GM12878 (cell line): ENCODE measurements at regions not wholly inside any gene's neighbourhood (a gene's known extent, or its start where the extent isn't known, plus 50 kb on each side); places are given as distances from the start of the nearest gene placed in this dataset.

ENCODE experiments used
- ATAC-seq: fragments of 200-7000 bp; cut with Tn5 transposase; 3 replicates; pipeline ENCODE4 v1.9.1; 2020; ENCODE audit warnings: mild to moderate bottlenecking, moderate library complexity
- BruUV-seq: library from RNA; stranded (reverse); fragments of 400-500 nt; replicated peaks from 2 replicates; lab custom pipeline; 2021; lab: Mats Ljungman, UMichigan
- CTCF ChIA-PET: fragments of 300-600 bp; sonication (Branson Sonifier 250); formaldehyde crosslinking; extraction: SDS; loops from one replicate; lab custom pipeline; 2021; ENCODE audit warnings: inconsistent platforms; lab: Yijun Ruan, JAX
- POLR2A ChIA-PET: fragments of 350-600 bp; formaldehyde crosslinking; extraction: SDS; loops from one replicate; lab custom pipeline; 2021; ENCODE audit warnings: inconsistent platforms; lab: Charles Lee
- RAD21 ChIA-PET: fragments of 300-600 bp; sonication (Branson Sonifier 250); formaldehyde crosslinking; loops from one replicate; lab custom pipeline; 2023; ENCODE audit warnings: antibody characterized with exemption; ENCODE audit not compliant: unreplicated experiment; lab: Charles Lee
- SMC1A ChIA-PET: fragments of 300-600 bp; sonication (Branson Sonifier 250); formaldehyde crosslinking; loops from one replicate; lab custom pipeline; 2023; ENCODE audit not compliant: unreplicated experiment, uncharacterized antibody; lab: Charles Lee
- DNase-seq: peaks from one replicate; pipeline ENCODE4 v3.0.0-alpha.2; 2011; ENCODE audit warnings: low read depth, low spot score
- FAIRE-seq: peaks from 3 replicates; lab custom pipeline; 2011; peaks lifted over from hg19 to GRCh38; lab: Jason Lieb, UNC
- H2AFZ ChIP-seq: 2 replicates; pipeline ENCODE4 v1.6.0; 2011; ENCODE audit warnings: low read depth, low read length, control low read depth; ENCODE audit not compliant: control insufficient read depth
- H3K27ac ChIP-seq: 2 replicates; pipeline ENCODE4 v1.5.1; 2011; ENCODE audit warnings: control low read depth; ENCODE audit not compliant: control insufficient read depth, insufficient read depth
- H3K27me3 ChIP-seq, 2 experiments: replicated peaks in 1 of 2; 2 replicates each; pipeline versions ENCODE4 v1.6.0 to v1.6.1; 2011; ENCODE audit warnings: low read length in 1 of 2; ENCODE audit not compliant: control insufficient read depth in 2 of 2, insufficient read depth in 2 of 2
- H3K36me3 ChIP-seq, 2 experiments: 2 replicates each; pipeline ENCODE4 v1.5.1; 2011; ENCODE audit warnings: low read length in 1 of 2; ENCODE audit not compliant: control insufficient read depth in 2 of 2, insufficient read depth in 2 of 2
- H3K4me1 ChIP-seq: 2 replicates; pipeline ENCODE4 v1.6.1; 2011; ENCODE audit warnings: mild to moderate bottlenecking, low read length, moderate library complexity, mixed read lengths; ENCODE audit not compliant: control insufficient read depth, insufficient read depth
- H3K4me2 ChIP-seq: 2 replicates; pipeline ENCODE4 v1.6.0; 2011; ENCODE audit warnings: control low read depth; ENCODE audit not compliant: control insufficient read depth, insufficient read depth
- H3K4me3 ChIP-seq: fragments of 200-600 bp; sonication (generic); 2 replicates; pipeline ENCODE4 v1.5.1; 2016
- H3K79me2 ChIP-seq: 2 replicates; pipeline ENCODE4 v1.6.0; 2011; ENCODE audit warnings: low read length; ENCODE audit not compliant: control insufficient read depth, insufficient read depth
- H3K9ac ChIP-seq: 2 replicates; pipeline ENCODE4 v1.8.0; 2011; ENCODE audit warnings: low read length, control low read depth, mixed read lengths; ENCODE audit not compliant: control insufficient read depth, insufficient read depth
- H3K9me3 ChIP-seq: replicated peaks from 3 replicates; pipeline ENCODE4 v1.5.1; 2011; ENCODE audit warnings: mild to moderate bottlenecking, low read length; ENCODE audit not compliant: control insufficient read depth, insufficient read depth
- H4K20me1 ChIP-seq: 2 replicates; pipeline ENCODE4 v1.6.0; 2011; ENCODE audit not compliant: control insufficient read depth, insufficient read depth
- MEF2B ChIP-seq: fragments of 450-650 bp; IDR thresholded peaks from 2 replicates; pipeline ENCODE4 v1.6.1; 2018; ENCODE audit warnings: mild to moderate bottlenecking, moderate library complexity; ENCODE audit not compliant: partially characterized antibody, poor library complexity, severe bottlenecking
- MYB ChIP-seq: fragments of 150-350 bp; IDR thresholded peaks from 2 replicates; pipeline ENCODE4 v1.6.1; 2014; ENCODE audit warnings: mild to moderate bottlenecking, low read depth, low read length, borderline replicate concordance
- TAF1 ChIP-seq: IDR thresholded peaks from 2 replicates; pipeline ENCODE4 v1.6.1; 2011; ENCODE audit warnings: mild to moderate bottlenecking, low read depth, low read length, borderline replicate concordance
- TCF12 ChIP-seq: IDR thresholded peaks from 2 replicates; pipeline ENCODE4 v1.6.1; 2011; ENCODE audit warnings: low read depth, mild to moderate bottlenecking, low read length
- YY1 ChIP-seq: IDR thresholded peaks from 2 replicates; pipeline ENCODE4 v1.6.1; 2011; ENCODE audit warnings: low read depth, mild to moderate bottlenecking, low read length
- in situ Hi-C: fragments of 300-500 bp; cut with MboI; formaldehyde crosslinking; loops from 9 replicates; pipeline ENCODE4 v1.14.3; 2018; ENCODE audit warnings: mixed read lengths
- intact Hi-C: fragments of 100-400 bp; cut with micrococcal nuclease; formaldehyde crosslinking; loops from one replicate; pipeline ENCODE4 v1.14.2; 2022; ENCODE audit not compliant: unreplicated experiment
- TF ChIP-seq, protein P1 (sequence below): IDR thresholded peaks from 2 replicates; pipeline ENCODE4 v1.6.1; 2011; ENCODE audit warnings: borderline replicate concordance, low read depth, mild to moderate bottlenecking, moderate library complexity, low read length; ENCODE audit not compliant: insufficient read depth, poor library complexity, severe bottlenecking
- TF ChIP-seq, protein P2 (sequence below): IDR thresholded peaks from 2 replicates; pipeline ENCODE4 v1.6.1; 2011; ENCODE audit warnings: low read depth, mild to moderate bottlenecking, low read length, moderate library complexity, borderline replicate concordance; ENCODE audit errors: extremely low read depth

DNA sequence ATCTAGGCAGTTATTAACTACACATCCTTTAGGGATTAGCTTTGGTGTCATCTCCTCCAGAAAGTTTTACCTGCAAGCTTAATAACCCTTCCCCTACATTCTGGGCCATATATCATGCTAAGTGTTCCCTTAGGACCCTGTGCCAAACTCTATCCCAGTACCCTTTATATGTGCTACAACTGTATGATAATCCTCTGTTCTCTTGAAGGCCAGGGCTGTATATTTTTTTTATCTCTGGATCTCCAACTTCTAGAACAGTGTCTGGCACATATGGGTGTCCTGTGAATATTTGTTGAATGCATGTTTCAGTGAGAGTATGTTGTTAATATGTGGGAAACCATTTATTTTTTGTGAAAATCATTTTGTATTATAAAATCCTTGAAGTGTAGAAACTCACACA is 106.7 kb downstream of the PPM1A start:
- no peaks in the 10 kb centered on the region for H3K36me3 ChIP-seq
- in situ Hi-C loops: loop anchor here (10.0 kb wide), 1 partner anchor 899 kb away; no protein-coding TSS in a partner anchor
- H3K27ac ChIP-seq: no peak overlapping the region
- DNase-seq (no peak), ATAC-seq (no peak), FAIRE-seq (no peak)
- H3K4me1 ChIP-seq: no peaks in the 10 kb centered on the region
- no peaks in the 10 kb centered on the region for H3K79me2 ChIP-seq
- ChIA-PET RAD21 (no interaction called here), CTCF (interaction anchor here (0.5 to 1.7 kb wide), 2 partner anchors 24 to 1164 kb away, joined by 3 to 5 read pairs; no protein-coding TSS in a partner anchor), SMC1A (no interaction called here), POLR2A (no interaction called here)
- TF ChIP-seq MYB (no peak), TCF12 (no peak), MEF2B (no peak), YY1 (no peak), TAF1 (no peak)
- TF ChIP-seq, protein P1, sequence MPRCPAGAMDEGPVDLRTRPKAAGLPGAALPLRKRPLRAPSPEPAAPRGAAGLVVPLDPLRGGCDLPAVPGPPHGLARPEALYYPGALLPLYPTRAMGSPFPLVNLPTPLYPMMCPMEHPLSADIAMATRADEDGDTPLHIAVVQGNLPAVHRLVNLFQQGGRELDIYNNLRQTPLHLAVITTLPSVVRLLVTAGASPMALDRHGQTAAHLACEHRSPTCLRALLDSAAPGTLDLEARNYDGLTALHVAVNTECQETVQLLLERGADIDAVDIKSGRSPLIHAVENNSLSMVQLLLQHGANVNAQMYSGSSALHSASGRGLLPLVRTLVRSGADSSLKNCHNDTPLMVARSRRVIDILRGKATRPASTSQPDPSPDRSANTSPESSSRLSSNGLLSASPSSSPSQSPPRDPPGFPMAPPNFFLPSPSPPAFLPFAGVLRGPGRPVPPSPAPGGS: no peak
- TF ChIP-seq, protein P2, sequence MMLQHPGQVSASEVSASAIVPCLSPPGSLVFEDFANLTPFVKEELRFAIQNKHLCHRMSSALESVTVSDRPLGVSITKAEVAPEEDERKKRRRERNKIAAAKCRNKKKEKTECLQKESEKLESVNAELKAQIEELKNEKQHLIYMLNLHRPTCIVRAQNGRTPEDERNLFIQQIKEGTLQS: no peak
- no peak overlapping the region for H3K4me3 ChIP-seq
- H2AFZ ChIP-seq: no peak overlapping the region
- no peak overlapping the region for H3K9ac ChIP-seq
- no peaks in the 10 kb centered on the region for H3K27me3 ChIP-seq
- no peaks in the 10 kb centered on the region for H4K20me1 ChIP-seq
- H3K4me2 ChIP-seq: no peak overlapping the region
- no TSS peak for BruUV-seq
- intact Hi-C loops: no loop called here
- H3K9me3 ChIP-seq: no peaks in the 10 kb centered on the region
